ENCODE measurements at regions not wholly inside any gene's neighbourhood (a gene's known extent, or its start where the extent isn't known, plus 50 kb on each side); places are given as distances from the start of the nearest gene placed in this dataset.
"Not testable (repeated sequence)": the region's sequence is repeated elsewhere in the genome, so short reads cannot be mapped to it uniquely, and the experiment has no call there.

DNA sequence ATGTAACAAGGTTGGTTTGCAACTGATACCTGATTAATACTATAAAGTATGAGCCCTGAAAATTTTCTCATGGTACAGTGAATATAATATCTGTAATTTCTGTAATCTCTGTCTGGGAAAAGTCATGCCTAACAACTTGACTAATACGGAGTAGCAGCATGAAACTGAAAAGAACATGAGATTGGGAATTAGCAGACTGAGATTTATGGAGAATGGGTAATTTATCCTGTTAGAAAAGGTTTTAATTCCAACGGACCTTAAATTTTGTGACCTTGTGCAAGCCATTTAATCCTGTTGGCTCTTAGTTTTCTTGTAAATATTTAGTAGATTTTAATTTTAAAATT lies 90.2 kb upstream of the CMC1 start:
- H3K36me3 Mint-ChIP-seq = no peaks in the 10 kb centered on the region
- no peaks in the 10 kb centered on the region for H3K27me3 Mint-ChIP-seq (ENCODE audit: low read depth)
- TF ChIP-seq, protein P1, sequence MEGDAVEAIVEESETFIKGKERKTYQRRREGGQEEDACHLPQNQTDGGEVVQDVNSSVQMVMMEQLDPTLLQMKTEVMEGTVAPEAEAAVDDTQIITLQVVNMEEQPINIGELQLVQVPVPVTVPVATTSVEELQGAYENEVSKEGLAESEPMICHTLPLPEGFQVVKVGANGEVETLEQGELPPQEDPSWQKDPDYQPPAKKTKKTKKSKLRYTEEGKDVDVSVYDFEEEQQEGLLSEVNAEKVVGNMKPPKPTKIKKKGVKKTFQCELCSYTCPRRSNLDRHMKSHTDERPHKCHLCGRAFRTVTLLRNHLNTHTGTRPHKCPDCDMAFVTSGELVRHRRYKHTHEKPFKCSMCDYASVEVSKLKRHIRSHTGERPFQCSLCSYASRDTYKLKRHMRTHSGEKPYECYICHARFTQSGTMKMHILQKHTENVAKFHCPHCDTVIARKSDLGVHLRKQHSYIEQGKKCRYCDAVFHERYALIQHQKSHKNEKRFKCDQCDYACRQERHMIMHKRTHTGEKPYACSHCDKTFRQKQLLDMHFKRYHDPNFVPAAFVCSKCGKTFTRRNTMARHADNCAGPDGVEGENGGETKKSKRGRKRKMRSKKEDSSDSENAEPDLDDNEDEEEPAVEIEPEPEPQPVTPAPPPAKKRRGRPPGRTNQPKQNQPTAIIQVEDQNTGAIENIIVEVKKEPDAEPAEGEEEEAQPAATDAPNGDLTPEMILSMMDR (IDR thresholded peaks at IDR 0.05; ENCODE audit: unreplicated experiment) = no peak
- H3K4me1 Mint-ChIP-seq = no peaks in the 10 kb centered on the region
- H3K4me3 Mint-ChIP-seq = no peak overlapping the region
- H3K9me3 Mint-ChIP-seq = peaks cover 20% of the 10 kb centered on the region
- no peak for DNase-seq (ENCODE audit: low spot score in 2 of 2, unreplicated experiment in 2 of 2)
- H3K27ac Mint-ChIP-seq = no peak overlapping the region

DNA sequence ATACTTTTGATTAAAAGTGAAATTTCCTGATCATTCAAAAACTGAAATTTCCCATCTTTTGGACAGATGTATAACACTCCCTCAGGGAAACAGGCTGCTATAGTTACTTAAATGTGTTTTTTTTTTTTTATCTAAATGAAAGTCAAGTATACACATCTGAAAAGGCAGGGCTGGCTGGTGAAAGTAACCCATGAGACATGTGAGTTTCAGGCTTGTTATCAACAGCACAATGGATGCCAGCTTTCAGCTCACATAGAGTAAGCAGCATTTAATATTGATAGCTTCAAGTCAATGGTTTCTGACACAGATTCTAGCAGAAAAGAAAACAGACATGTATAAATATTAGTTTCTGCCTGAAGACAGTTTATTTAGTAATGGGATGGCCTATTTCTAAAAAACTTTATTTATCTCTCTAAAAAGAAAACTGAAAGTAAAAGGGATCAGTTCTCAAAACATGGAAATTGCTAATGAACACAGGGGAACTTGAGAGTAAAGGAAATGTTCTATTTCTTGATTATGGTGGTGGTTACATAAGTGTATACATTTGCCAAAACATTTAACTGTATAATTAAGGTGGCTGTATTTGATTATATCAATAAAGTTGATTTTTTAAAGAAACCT lies 89.7 kb upstream of the CMC1 start:
- Mint-ChIP-seq H3K9me3 (peaks cover 20% of the 10 kb centered on the region), H3K27me3 (ENCODE audit: low read depth) (no peaks in the 10 kb centered on the region), H3K36me3 (no peaks in the 10 kb centered on the region), H3K27ac (no peak overlapping the region), H3K4me1 (no peaks in the 10 kb centered on the region), H3K4me3 (no peak overlapping the region)
- TF ChIP-seq, protein P1 (IDR thresholded peaks at IDR 0.05; ENCODE audit: unreplicated experiment) = no peak
- no peak for DNase-seq (ENCODE audit: low spot score in 2 of 2, unreplicated experiment in 2 of 2)

DNA sequence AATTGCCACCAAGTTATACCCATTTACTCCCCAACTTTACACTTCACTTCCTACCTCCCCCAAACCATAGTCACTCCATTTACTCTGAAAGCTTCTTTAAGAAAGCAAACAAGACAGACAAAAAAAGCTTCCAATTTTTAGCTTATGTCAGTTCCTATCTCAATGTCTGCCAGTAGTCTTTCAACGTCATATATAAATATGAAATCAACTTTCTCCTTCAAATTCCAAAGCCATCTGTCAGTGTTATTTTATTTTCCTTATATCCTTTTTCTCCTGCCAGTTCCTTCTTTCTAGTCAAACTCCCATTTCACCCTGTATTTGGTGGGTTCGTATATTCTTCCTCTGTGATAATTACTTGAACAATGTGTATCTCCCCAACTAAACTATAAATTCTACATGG lies 85.8 kb upstream of the CMC1 start:
- no peak overlapping the region for H3K4me3 Mint-ChIP-seq
- no peaks in the 10 kb centered on the region for H3K4me1 Mint-ChIP-seq
- H3K27ac Mint-ChIP-seq = no peak overlapping the region
- no peaks in the 10 kb centered on the region for H3K36me3 Mint-ChIP-seq
- H3K9me3 Mint-ChIP-seq = peaks cover 48% of the 10 kb centered on the region
- H3K27me3 Mint-ChIP-seq (ENCODE audit: low read depth) = no peaks in the 10 kb centered on the region
- TF ChIP-seq, protein P1 (IDR thresholded peaks at IDR 0.05; ENCODE audit: unreplicated experiment) = no peak
- DNase-seq (ENCODE audit: low spot score in 2 of 2, unreplicated experiment in 2 of 2) = no peak

DNA sequence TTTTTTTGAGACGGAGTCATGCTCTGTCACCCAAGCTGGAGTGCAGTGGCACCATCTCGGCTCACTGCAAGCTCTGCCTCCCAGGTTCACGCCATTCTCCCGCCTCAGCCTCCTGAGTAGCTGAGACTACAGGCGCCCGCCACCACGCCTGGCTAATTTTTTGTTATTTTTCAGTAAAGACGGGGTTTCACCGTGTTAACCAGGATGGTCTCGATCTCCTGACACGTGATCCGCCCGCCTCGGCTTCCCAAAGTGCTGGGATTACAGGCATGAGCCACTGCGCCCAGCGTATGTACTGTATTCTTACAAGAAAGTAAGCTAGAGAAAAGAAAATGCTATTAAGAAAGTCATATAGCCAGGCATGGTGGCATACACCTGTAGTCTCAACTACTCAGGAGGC lies 84.8 kb upstream of the CMC1 start:
- not testable (repeated sequence) for H3K4me1 Mint-ChIP-seq; H3K36me3 Mint-ChIP-seq; H3K4me3 Mint-ChIP-seq; H3K27ac Mint-ChIP-seq; DNase-seq (ENCODE audit: low spot score in 2 of 2, unreplicated experiment in 2 of 2); H3K27me3 Mint-ChIP-seq (ENCODE audit: low read depth)
- H3K9me3 Mint-ChIP-seq = peaks cover 48% of the 10 kb centered on the region

DNA sequence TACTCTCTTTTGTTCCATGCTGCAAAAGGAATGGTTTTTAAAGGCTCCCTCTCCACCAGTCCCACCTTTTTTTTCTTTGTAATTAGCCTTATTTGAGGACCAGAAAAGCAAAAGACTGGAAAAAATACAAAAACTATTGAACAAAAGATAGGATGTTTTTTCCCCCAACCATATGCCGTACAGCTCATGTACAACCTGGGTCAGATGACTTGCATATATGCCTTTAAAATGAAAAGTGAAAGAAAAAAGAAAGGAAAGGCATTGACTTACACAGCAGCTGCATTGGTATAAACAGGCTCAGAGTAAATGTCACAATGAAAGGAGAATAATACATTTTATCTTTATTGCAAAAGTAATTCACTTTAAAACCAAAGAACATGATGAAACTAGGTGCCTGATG lies 69.5 kb upstream of the CMC1 start:
- Mint-ChIP-seq H3K9me3 (no peaks in the 10 kb centered on the region), H3K4me1 (peaks cover 3% of the 10 kb centered on the region), H3K27ac (no peak overlapping the region), H3K4me3 (no peak overlapping the region), H3K27me3 (ENCODE audit: low read depth) (peaks cover 7% of the 10 kb centered on the region), H3K36me3 (no peaks in the 10 kb centered on the region)
- no peak for DNase-seq (ENCODE audit: low spot score in 2 of 2, unreplicated experiment in 2 of 2)
- TF ChIP-seq, protein P1 (IDR thresholded peaks at IDR 0.05; ENCODE audit: unreplicated experiment) = no peak

DNA sequence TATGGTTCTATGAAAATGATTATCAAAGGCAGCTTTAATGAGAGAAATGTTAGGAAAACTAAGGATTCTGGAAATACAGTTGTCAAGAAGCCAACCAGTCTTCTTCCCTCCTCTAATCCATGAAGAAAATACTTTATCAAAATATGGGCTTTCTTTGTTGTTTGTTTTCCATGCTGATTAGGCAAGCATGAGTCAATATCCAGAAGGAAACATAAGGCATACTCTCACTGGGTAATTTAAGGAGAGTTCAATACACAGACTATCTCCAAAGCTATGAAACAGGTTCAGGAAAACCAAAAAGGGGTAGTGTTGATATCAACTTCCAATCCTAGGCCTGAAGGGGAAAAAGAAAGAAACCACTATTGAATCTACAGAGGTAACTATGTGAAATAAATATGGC lies 68.7 kb upstream of the CMC1 start:
- Mint-ChIP-seq H3K27me3 (ENCODE audit: low read depth) (peaks cover 9% of the 10 kb centered on the region), H3K9me3 (no peaks in the 10 kb centered on the region), H3K4me3 (no peak overlapping the region), H3K36me3 (no peaks in the 10 kb centered on the region), H3K4me1 (peaks cover 3% of the 10 kb centered on the region), H3K27ac (no peak overlapping the region)
- DNase-seq (ENCODE audit: low spot score in 2 of 2, unreplicated experiment in 2 of 2) = no peak
- TF ChIP-seq, protein P1 (IDR thresholded peaks at IDR 0.05; ENCODE audit: unreplicated experiment) = no peak

Data from mesothelial cell of epicardium (in vitro differentiated cells).